GM18511 (cell line): ENCODE measurements at regions not wholly inside any gene's neighbourhood (a gene's known extent, or its start where the extent isn't known, plus 50 kb on each side); places are given as distances from the start of the nearest gene placed in this dataset.

ENCODE experiments used
- ATAC-seq: cut with Tn5 transposase; IDR thresholded peaks from one replicate; pipeline ENCODE4 v1.9.1; 2021; ENCODE audit warnings: mild to moderate bottlenecking, moderate library complexity; ENCODE audit not compliant: unreplicated experiment

GRCh38 chr14:29265852-29266251 lies 499.3 kb downstream of the FOXG1 start:
- no peak for ATAC-seq

GRCh38 chr14:29271669-29272068 lies 505.1 kb downstream of the FOXG1 start:
- no peak for ATAC-seq

GRCh38 chr14:29273513-29273912 lies 506.9 kb downstream of the FOXG1 start:
- ATAC-seq, result no peak

GRCh38 chr14:29274890-29275596 lies 508.5 kb downstream of the FOXG1 start:
- no peak for ATAC-seq

- no peak for ATAC-seq
Observed at GRCh38 chr14:29278301-29279263, 512.0 kb downstream of the FOXG1 start.

GRCh38 chr14:29282169-29282568 lies 515.6 kb downstream of the FOXG1 start:
- ATAC-seq, result no peak

- no peak for ATAC-seq
Observed at GRCh38 chr14:29290441-29290840, 523.9 kb downstream of the FOXG1 start.

GRCh38 chr14:29299372-29299771 lies 532.8 kb downstream of the FOXG1 start:
- ATAC-seq, result no peak

- ATAC-seq, result no peak
Observed at GRCh38 chr14:29301571-29301970, 535.0 kb downstream of the FOXG1 start.

- no peak for ATAC-seq
Observed at GRCh38 chr14:29310210-29310609, 543.6 kb downstream of the FOXG1 start.

GRCh38 chr14:29310757-29311156 lies 544.2 kb downstream of the FOXG1 start:
- ATAC-seq, result no peak

- no peak for ATAC-seq
Observed at GRCh38 chr14:29311983-29312382, 545.4 kb downstream of the FOXG1 start.

GRCh38 chr14:29316936-29317335 lies 550.3 kb downstream of the FOXG1 start:
- no peak for ATAC-seq

GRCh38 chr14:29317423-29317822 lies 550.8 kb downstream of the FOXG1 start:
- ATAC-seq, result no peak

GRCh38 chr14:29320286-29320685 lies 553.7 kb downstream of the FOXG1 start:
- no peak for ATAC-seq

GRCh38 chr14:29321646-29322045 lies 555.1 kb downstream of the FOXG1 start:
- ATAC-seq, result no peak

- ATAC-seq, result no peak
Observed at GRCh38 chr14:29339494-29340172, 573.0 kb downstream of the FOXG1 start.

- ATAC-seq, result no peak
Observed at GRCh38 chr14:29348504-29348903, 579.1 kb downstream of the PRKD1 start.

GRCh38 chr14:29350496-29350895 lies 577.2 kb downstream of the PRKD1 start:
- ATAC-seq, result no peak

GRCh38 chr14:29351996-29352705 lies 575.5 kb downstream of the PRKD1 start:
- no peak for ATAC-seq

- no peak for ATAC-seq
Observed at GRCh38 chr14:29352706-29353080, 575.0 kb downstream of the PRKD1 start.
